HG03439 (cell line): ENCODE measurements at regions not wholly inside any gene's neighbourhood (a gene's known extent, or its start where the extent isn't known, plus 50 kb on each side); places are given as distances from the start of the nearest gene placed in this dataset.

Experiments
- ATAC-seq: cut with Tn5 transposase; IDR thresholded peaks from one replicate; pipeline ENCODE4 v1.9.1; 2021; ENCODE audit warnings: mild to moderate bottlenecking, moderate library complexity; ENCODE audit not compliant: unreplicated experiment

DNA sequence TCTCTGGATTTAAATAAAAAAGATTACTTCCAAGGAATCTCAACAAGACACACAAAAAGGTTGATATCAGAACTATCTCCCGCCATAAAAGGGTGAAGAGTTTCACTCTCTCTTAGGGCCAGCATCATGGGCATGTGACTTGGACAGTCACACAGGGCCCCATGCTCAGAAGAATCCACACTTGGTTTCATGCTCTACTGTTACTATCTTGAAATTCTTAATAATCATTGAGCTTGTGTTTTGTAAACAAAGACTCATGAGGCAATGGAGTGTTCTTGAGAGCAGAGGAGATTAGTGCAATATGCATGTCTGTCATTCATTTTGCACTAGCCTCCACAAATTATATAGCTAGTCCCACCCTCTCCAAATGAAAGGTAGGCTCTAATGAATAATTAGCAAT lies 58.4 kb downstream of the HMHB1 start:
- no peak for ATAC-seq

DNA sequence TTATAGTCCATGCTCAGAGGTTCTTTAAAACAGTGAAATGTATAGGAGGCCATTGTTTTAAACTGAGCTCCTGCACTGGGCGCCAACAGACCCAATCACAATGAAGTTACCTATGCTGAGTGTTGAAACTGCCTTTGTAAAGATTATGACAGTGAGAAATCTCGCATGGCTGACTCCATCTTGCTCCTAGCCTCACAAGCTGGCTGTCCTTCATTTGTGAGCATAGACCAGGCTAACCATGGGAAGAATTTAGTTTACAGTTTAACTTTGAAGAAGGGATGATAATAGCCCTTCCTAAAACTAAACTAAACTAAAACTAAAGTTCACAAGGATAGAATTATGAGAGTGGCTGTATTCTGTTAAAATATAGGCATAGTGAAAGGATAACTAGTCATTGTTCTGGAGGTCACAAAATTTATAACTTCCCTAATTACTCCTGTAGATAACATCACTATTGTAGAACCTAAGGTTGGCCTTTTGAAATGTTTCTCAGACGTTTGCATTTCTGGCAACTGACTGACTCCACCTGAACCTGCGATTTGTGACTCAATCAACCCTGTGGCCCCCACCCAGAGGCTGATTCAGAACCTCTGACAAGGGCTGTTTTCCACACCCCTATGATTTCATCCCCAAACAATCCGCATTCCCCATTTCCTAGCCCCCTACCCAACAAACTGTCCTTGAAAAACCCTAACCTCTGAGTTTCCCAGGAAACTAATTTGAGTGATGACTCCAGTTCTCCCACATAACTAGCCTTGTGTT lies 59.1 kb downstream of the HMHB1 start:
- ATAC-seq, result no peak

DNA sequence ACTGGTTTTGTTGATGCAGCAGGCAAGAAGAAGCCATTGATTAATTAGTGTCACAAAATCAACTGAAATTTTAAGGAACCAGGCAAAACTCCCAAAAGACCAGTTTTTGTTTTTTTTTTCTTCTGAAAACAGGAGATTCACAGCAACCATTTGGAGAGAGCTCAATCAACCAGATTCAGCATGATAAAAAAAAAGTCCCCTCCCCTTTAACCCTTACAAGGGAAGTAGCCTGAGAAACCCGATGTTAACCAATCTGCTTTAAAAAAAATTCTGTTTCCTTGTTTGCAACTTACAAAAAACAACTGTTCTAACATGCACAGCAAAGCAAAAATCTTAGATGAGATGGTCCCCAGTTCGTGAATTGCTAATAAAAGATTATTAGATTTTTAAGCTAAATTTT lies 59.7 kb downstream of the HMHB1 start:
- ATAC-seq, result no peak

DNA sequence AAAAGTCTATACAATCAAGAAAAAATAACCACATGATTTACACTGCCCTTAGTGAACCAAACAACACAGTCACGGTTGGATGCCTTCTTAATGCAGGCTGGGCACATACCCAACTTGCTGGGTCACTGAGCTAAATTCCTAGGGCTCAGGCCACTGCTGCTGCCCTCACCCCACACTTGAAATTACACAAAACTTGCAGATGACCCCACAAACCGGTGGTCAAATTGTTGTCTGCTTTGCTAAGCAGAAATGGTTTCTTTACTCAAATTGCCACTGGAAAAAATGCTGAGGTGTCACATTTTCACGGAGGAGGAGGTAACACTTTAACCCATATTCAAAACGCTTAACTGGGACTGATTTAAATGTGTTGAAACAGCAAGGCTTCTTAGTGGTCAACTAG lies 62.4 kb downstream of the HMHB1 start:
- peak; percentile 68 for ATAC-seq

DNA sequence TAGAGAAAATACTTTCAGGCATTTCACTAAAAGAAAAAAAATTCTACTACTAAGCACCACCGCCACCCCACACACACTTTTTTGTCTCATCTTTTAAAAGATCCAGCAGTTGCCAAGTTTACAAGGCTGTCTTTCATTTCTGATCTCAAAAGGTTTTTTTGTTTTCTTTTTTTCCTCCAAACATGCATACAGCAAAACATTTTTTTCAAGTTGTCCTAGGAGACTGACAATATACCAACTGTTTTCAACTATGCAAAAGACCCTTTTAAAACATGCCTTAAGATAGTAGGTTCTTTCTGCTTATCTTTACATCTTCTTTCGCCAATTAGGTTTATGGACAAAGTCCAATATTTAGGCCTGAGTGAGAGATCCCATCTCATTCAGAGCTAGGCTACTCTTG lies 65.2 kb downstream of the HMHB1 start:
- no peak for ATAC-seq

DNA sequence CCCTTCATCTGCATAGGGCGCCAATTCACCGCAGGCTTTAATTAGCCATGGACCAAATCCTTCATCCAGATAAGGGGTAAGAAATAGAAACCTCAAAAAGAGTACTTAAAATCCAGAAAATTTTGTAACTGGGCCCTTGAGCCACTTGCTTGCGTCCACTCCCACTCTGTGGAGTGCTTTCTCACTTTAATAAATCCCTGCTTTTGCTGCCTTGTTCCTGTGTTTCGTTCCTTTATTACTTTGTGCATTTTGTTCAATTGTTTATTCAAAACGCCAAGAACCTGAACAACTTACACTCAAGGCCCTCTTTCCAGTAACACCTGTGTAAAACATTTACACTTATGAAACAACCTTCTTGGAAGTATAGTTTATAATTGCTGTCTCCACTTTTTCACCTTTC lies 66.5 kb downstream of the HMHB1 start:
- ATAC-seq, result no peak

DNA sequence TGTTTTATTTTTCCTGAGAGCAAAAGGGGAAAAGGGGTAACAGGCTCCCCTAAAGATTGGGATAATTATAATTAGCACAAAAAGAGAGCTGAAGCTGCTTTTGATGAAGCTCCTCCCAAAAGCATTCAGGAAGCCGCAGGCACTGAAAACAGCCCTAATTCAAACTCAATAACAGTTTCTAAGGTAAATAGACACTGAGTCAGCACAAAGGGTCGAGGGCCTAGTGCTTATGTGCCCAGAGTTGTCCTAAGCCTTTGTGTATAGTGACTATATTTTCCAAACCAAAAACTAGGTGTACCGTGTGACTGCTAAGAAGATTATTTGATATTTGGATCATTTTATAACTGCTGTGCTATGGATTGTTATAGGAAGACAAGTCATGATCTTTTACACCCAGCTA lies 67.7 kb downstream of the HMHB1 start:
- ATAC-seq, result no peak

DNA sequence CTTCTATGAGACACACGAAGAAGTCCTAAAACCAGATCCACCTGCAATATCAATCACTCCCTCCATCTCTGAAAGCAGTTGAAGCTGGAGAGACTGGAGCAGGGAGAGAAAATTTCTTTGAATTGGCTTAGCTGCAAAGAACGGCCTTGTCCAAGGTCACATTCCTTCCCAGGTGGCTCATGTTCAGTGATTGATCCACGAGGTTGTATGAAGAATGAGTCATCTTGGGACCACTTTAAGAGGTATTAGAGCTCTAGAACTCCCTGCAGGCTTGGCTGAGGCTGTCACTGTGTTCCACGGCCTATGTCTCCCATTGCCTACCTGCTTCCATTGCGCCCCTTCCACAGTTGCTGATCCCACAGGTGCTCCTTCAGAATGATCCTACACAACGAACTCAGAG lies 68.2 kb downstream of the HMHB1 start:
- ATAC-seq, result no peak

DNA sequence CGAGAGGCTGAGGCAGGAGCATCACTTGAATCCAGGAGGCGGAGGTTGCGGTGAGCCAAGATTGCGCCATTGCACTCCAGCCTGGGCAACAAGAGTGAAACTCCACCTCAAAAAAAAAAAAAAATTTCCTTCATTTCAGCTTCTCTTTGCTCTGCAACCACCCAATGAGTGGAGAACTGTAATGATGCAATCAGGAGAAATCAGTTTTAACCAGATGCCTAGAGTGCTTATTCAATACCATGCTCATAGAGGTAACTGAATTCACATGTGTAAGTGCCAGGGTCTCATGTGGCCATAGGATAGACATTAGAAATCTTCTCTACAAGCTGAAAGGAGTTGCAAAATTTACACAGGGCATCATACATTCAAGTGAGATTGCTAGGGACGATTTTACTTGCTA lies 70.6 kb downstream of the HMHB1 start:
- no peak for ATAC-seq

DNA sequence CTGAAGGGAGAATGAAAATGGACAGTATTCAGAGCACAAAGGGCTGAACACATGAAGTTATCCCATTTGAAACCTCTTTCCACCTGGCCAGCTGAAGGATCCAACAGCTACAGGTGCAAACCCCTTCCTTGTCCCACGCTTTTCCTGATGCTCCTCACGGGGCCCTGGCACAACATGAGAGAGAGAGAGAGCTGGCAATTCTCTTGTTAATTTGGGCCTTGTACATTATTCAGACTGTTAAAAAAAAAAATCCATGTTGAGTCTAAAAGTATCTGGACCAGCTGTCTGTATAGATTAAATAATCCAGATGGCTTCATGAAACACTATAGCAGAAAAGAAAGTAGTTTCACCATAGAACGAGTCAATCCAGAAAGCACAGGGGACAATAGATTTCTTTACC lies 74.1 kb downstream of the HMHB1 start:
- ATAC-seq, result no peak

DNA sequence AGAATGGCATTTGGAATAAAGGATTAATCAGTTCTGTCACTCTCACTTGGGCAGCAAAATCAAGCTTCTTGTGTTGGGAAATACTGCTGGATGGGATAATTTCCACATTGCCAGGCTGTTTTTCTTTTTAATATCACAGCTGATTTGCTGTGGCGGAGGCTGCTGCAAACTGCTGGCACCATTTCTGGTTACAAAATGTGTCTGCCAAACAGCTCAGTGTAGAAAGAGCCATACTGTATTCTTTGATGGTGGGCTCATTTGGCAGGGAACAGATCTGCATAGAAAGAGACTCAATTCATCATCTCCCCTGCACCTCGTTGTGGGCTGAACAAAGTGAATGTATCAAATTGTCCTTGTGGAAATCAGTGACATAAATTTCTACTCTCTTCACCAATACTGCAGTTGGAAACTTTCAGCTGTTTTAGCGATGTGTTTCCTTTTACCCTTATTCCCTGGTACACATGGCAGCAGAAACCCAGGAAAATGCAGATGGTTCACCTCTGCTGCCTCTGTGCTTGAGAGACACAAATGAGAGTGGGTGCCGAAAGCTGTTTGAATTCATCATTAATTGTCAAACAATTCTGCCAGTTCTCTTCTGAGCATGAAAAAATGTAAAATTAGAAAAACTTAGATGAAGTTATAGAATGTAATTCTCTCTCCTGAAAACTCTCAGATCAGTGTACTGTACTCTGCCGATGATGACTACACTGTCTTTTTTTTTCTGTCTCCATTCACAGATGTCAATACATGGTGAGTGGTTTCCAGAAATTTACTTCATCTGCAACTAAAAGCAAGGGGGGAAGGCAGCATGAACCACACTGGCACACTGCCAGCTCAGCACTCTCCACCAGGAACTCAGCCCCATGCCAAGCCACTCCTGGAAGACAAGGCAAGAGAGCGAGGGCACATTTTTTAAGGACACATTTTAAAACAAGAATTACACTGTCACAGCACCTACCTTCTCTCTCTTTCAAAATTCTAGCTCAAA lies 75.0 kb downstream of the HMHB1 start:
- no peak for ATAC-seq

DNA sequence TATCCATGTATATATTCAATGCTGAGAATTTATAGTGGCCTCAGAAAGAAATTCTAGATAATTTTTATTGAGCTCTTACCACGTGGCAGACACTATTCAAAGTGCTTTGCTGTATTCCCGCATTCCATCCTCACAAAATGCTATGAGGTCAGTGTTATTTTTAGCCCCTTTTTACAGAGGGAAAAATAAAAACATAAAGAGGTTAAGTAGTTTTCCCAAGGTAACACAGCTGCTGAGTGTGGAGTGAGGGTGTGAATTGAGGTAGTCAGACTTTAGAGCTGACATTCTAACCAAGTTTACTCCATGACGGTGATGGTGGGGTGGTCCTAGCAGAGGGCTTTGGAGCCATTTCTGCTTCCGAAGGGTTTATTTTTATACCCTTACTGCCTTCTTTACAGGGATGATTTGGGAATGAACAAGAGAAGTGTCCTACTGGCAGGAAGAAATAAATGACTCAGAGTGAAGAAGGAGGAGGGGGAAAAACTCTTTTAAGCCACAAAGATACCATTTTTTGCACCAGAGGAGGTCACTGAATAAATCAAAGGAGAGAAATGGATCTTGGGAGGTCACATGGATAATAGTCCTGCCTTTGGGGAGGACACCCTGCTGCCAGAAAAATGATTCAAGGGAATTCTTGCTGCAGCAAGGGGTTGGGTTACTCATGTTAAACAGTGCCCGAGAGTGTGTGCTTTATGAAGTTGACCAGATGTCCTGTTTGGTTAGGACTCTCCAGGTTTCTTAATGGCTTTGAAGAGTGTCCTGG lies 76.1 kb downstream of the HMHB1 start:
- ATAC-seq, result no peak

DNA sequence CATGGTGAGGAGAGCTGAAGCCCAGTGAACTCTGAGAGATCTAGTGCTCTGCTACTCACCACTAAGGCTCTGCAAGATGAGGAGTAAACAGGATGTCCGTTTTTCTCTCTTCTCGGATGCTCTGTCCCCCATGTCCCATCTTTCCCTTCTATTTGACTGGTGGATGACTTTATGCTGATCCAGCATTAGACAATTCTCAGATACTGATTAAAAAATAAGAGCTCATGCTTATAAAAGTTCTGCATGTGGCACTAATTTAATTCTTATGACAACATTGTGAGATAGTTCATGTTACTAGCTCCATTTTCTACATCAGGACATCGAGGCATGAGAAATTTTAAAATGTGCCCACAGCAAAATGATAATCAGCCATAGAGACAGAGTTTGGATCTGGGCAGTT lies 77.0 kb downstream of the HMHB1 start:
- no peak for ATAC-seq

DNA sequence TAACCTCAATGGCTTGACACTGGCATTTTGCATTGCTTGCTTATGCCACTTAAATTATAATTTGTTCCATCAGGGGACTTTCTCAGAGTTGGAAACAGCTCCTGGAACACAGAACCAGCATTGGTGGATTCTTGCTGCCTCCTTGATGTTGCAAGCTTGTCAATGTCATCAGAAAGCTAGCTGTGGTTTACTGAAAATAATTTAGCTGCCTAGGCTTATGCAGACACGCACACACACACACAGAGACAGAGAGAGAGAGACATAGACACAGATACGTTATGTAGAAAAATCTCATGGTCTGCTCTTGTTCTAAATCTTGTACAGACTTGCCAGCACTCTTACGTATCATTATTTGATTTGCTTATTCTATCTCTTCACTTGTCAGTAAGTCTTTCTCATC lies 78.0 kb downstream of the HMHB1 start:
- ATAC-seq, result no peak

DNA sequence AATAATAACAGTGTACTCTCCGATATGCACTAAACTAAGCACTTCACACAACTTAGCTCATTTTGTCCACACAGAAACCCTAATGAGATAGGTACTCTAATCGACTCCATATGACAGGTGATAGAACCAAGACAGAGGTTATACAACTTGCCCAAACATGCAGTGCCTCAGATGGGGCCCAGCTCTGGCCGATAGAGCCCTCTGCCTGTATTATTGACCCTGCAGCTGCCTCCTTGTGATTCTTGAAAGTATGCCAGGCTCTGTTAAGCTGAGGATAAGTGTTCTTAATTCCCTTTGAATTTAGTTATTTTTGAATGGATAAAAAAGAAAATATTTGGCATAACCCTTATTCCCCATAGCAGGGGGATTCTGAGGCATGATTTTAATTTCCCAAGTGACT lies 78.5 kb downstream of the HMHB1 start:
- no peak for ATAC-seq

DNA sequence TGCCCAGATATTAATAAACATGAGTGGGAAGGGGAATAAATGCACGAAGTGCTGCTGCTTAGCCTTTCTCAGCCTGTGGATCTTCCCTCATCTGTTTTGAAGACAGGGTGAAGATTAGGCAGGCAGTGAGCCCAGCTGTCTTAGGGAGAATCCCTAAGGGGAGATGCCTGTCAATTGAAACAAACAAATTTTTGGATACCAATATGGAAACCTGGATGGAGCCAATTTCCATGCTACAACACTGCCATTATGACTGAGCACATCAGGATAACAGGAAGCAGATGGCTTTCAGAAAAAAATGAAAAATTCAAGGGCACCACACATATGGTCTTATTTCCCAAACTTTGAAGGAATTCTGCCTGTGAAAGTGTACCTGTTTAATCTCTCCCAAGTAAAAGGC lies 80.3 kb downstream of the HMHB1 start:
- no peak for ATAC-seq

DNA sequence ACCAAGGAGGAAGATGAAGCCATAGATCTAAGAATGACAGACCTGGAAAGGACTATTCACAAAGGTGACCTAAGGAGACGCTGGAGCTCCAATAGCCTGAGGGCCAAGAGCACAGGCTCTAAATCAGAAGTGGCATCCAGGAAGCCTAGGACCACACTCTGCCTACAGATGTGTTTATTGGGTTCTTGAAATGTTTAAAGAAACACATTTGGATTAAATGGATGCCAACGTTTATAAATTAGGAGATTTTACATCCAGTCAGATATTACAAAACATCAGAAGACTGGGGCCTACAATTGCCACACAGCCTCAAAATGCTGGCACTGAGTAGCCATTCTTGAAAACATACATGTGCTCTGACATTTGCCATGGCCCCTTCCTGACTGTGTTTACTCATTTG lies 80.9 kb downstream of the HMHB1 start:
- ATAC-seq, result no peak

DNA sequence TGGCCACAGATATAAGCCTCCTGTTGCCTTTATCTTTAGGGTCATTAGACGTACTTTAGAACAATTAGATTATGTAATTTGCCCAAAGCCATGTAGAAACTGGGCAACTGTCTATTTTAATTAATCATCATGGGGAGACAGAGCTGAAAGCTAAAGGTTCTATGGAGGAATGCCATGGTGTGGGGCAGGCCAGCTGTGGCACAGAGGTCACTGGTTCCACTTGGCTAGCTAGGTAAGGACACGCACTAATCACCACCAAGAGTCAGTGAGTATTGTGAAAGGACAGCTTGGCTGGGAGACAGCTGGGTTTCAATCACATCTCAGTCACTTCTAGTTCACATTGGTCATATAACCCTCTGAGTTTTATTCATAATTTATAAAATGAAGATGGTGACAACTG lies 81.7 kb downstream of the HMHB1 start:
- ATAC-seq, result no peak

DNA sequence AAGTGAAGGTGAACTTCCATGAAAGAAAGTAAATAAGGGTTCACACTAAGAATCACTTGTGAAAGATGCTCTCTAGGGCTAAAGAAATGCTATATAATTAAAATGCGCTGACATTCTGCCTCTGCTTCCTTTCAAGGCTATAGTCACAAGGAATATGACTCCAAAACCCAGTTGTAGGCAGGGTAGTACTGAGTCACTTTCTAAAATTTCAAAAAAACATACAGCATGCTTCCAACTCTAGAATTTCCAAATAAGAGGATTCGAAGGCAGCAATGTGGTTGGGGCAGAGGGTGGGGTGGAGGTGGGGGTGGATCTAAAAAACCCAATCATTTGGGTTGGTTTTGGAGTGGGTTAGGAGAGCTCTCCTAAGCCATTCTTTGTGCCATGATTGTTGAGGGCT lies 84.6 kb downstream of the HMHB1 start:
- no peak for ATAC-seq

DNA sequence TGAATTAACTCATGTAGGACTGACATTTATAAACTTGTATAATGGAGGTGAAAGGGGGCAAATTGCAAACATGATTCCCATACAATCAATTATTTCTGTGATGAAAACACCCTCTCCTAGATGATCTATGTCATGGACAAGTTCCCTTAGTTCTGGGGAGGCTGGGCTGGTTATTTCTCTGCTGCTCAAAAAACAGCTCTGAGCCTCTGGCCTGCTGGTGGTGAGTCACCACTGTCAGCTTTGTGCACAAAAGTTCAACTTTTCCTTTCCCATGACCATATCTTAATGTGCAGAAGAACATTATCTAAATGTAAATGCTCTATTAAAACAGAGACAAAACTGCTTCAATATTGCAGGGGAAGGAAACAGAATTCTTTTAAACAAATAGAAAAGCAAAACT lies 85.0 kb downstream of the HMHB1 start:
- no peak for ATAC-seq

DNA sequence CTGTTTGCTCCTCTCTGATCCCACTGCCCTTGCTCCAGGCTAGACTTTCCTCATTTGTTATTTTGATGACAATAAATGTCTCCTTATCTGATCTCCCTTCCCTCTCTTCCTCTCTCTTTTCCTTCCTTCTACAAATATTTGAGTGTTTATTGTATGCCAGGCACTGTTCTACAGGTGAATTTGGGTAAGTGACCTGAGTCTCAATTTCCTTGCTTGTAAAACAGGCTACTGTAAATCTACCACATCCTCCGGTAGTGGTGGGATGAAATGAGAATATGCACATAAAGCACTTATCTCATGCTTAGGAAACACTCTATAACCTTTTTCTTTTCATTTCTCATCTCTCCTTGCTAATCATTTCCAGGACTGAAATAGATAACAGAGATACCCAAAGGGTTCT lies 86.4 kb downstream of the HMHB1 start:
- ATAC-seq, result no peak
